Lower leg skin (tissue), 4 donors: ENCODE measurements at regions not wholly inside any gene's neighbourhood (a gene's known extent, or its start where the extent isn't known, plus 50 kb on each side); places are given as distances from the start of the nearest gene placed in this dataset.

Source experiments
- DNase-seq, 2 donors: peaks; one replicate each; pipeline ENCODE4 v3.0.0-alpha.2; 2019; ENCODE audit warnings: low spot score in 2 of 2
- H3K4me3 ChIP-seq: fragments of 200-600 bp; sonication (generic); 2 replicates; pipeline ENCODE4 v1.5.1; 2017; ENCODE audit warnings: mild to moderate bottlenecking, low read depth; ENCODE audit not compliant: poor library complexity, severe bottlenecking
- POLR2A ChIP-seq, 2 donors: fragments of 450-650 bp; IDR thresholded peaks; one replicate each; pipeline ENCODE4 v1.6.1; 2016 to 2017; ENCODE audit warnings: antibody characterized with exemption in 2 of 2, mild to moderate bottlenecking in 1 of 2, moderate library complexity in 1 of 2
- WGBS, 2 donors: methylation state at CpG; one replicate each; pipeline ENCODE4 v1.1.5; 2018; 5-methylcytosine and 5-hydroxymethylcytosine counted together
- intact Hi-C: fragments of 100-400 bp; cut with DNase I; formaldehyde crosslinking; loops from one replicate; pipeline ENCODE4 v1.15.0; 2023; ENCODE audit warnings: low total_unique reads
- TF ChIP-seq, protein P1 (sequence below), 3 donors: fragments of 450-650 bp; IDR thresholded peaks; one replicate each; pipeline ENCODE4 v1.5.1; 2016; ENCODE audit warnings: antibody characterized with exemption in 3 of 3, mild to moderate bottlenecking in 3 of 3, moderate library complexity in 2 of 3

GRCh38 chr17:83200751-83201150 lies 121.3 kb downstream of the METRNL start:
- no peak overlapping the region for H3K4me3 ChIP-seq
- peak; percentile 11 to 80 for DNase-seq
- 24 to 35% methylated on average over 3 of the region's 3 CpGs for WGBS, 2 donors
- TF ChIP-seq, protein P1, sequence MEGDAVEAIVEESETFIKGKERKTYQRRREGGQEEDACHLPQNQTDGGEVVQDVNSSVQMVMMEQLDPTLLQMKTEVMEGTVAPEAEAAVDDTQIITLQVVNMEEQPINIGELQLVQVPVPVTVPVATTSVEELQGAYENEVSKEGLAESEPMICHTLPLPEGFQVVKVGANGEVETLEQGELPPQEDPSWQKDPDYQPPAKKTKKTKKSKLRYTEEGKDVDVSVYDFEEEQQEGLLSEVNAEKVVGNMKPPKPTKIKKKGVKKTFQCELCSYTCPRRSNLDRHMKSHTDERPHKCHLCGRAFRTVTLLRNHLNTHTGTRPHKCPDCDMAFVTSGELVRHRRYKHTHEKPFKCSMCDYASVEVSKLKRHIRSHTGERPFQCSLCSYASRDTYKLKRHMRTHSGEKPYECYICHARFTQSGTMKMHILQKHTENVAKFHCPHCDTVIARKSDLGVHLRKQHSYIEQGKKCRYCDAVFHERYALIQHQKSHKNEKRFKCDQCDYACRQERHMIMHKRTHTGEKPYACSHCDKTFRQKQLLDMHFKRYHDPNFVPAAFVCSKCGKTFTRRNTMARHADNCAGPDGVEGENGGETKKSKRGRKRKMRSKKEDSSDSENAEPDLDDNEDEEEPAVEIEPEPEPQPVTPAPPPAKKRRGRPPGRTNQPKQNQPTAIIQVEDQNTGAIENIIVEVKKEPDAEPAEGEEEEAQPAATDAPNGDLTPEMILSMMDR (IDR thresholded peaks at IDR 0.05) = no peak
- TF ChIP-seq POLR2A (IDR thresholded peaks at IDR 0.05) = no peak
- intact Hi-C loops = no loop called here

GRCh38 chr17:83201206-83202001 lies 122.0 kb downstream of the METRNL start:
- 85 to 90% methylated on average over 9 of the region's 9 CpGs for WGBS, 2 donors

GRCh38 chr17:83202002-83203000 lies 122.9 kb downstream of the METRNL start:
- peak; percentile 13 to 86 for DNase-seq
- WGBS, 2 donors = 85 to 89% methylated on average over 9 to 13 of the region's 13 CpGs
- TF ChIP-seq, protein P1 (IDR thresholded peaks at IDR 0.05) = no peak
- no peak for TF ChIP-seq POLR2A (IDR thresholded peaks at IDR 0.05)
- H3K4me3 ChIP-seq = no peak overlapping the region
- intact Hi-C loops = no loop called here

More at GRCh38 chr17:83201206-83202001, 122.0 kb downstream of the METRNL start:
- no peak for TF ChIP-seq POLR2A (IDR thresholded peaks at IDR 0.05)
- TF ChIP-seq, protein P1 (IDR thresholded peaks at IDR 0.05) = no peak
- H3K4me3 ChIP-seq = no peak overlapping the region
- peak; percentile 15 to 70 for DNase-seq
- intact Hi-C loops = no loop called here

DNA sequence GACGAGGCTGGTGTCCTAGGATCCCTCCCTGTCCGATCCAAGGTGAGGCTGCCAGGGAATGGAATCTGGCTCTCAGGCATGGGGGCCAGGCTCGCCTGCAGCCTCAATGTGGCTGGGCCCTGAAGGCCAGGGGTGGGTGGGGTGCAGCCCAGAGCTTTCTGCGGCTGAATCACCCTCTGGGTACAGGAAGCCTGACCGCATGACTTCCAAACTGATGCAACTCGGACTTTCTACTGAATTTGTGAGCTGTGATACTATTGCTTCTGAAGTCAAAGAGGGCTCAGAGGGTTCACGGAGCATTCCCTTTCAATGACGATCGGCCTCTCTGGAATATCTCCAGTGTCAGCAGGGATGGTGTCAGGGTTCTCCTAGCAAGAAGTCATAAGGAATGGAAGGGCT lies 123.7 kb downstream of the METRNL start:
- WGBS, 2 donors = 54 to 70% methylated on average over 6 to 9 of the region's 9 CpGs
- intact Hi-C loops = no loop called here
- no peak overlapping the region for H3K4me3 ChIP-seq
- DNase-seq = peak; percentile 92 to 97
- TF ChIP-seq POLR2A (IDR thresholded peaks at IDR 0.05) = no peak
- TF ChIP-seq, protein P1 (IDR thresholded peaks at IDR 0.05) = no peak

GRCh38 chr17:83203472-83204221 lies 124.2 kb downstream of the METRNL start:
- H3K4me3 ChIP-seq = no peak overlapping the region

More at GRCh38 chr17:83203472-83204221, 124.2 kb downstream of the METRNL start:
- intact Hi-C loops = no loop called here
- TF ChIP-seq POLR2A (IDR thresholded peaks at IDR 0.05) = no peak
- TF ChIP-seq, protein P1 (IDR thresholded peaks at IDR 0.05) = no peak
- 65 to 69% methylated on average over 19 to 20 of the region's 20 CpGs for WGBS, 2 donors
- peak; percentile 35 to 88 for DNase-seq
